ENCODE measurements at regions not wholly inside any gene's neighbourhood (a gene's known extent, or its start where the extent isn't known, plus 50 kb on each side); places are given as distances from the start of the nearest gene placed in this dataset.

GRCh38 chr10:65340340-65340739 lies 1585.5 kb upstream of the LRRTM3 start:
- DNase-seq (ENCODE audit: low read depth): no peak
- TF ChIP-seq, protein P1, sequence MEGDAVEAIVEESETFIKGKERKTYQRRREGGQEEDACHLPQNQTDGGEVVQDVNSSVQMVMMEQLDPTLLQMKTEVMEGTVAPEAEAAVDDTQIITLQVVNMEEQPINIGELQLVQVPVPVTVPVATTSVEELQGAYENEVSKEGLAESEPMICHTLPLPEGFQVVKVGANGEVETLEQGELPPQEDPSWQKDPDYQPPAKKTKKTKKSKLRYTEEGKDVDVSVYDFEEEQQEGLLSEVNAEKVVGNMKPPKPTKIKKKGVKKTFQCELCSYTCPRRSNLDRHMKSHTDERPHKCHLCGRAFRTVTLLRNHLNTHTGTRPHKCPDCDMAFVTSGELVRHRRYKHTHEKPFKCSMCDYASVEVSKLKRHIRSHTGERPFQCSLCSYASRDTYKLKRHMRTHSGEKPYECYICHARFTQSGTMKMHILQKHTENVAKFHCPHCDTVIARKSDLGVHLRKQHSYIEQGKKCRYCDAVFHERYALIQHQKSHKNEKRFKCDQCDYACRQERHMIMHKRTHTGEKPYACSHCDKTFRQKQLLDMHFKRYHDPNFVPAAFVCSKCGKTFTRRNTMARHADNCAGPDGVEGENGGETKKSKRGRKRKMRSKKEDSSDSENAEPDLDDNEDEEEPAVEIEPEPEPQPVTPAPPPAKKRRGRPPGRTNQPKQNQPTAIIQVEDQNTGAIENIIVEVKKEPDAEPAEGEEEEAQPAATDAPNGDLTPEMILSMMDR (IDR thresholded peaks at IDR 0.05; ENCODE audit: insufficient read depth, low read length, poor library complexity, severe bottlenecking): no peak
- no peaks in the 10 kb centered on the region for H3K27me3 ChIP-seq (ENCODE audit: control insufficient read depth, insufficient read depth, low read length)

DNA sequence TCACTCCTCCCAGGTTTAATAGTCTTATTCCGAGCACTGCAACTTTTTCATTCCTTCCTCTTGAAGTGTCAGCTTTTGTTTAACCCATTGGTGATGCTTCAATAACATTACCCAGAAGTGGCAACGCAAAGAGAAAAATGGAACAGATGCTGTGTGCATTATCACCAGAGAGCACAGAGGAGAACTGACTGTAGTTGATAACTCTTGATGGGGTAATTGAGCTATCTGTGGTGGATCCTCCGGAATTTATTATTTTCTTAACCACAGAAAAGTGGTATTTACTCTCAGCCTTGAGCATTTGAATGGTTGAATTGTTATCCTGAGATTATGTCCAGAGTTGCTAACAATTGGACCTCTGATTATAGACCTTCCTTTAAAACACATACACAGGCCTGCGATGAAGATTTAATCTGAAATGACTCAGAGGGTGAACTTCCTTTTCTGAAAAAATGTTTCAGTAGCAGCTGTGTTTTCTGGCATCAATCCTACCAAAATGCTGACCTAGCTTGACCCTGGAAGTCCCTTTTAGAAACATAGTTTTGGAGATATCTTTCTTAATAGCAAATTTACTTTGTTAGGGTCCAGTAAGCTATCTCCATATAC lies 1584.4 kb upstream of the LRRTM3 start:
- H3K27me3 ChIP-seq (ENCODE audit: control insufficient read depth, insufficient read depth, low read length): no peaks in the 10 kb centered on the region
- no peaks in the 10 kb centered on the region for H3K36me3 ChIP-seq (ENCODE audit: control insufficient read depth, insufficient read depth, low read length)
- TF ChIP-seq, protein P1 (IDR thresholded peaks at IDR 0.05; ENCODE audit: insufficient read depth, low read length, poor library complexity, severe bottlenecking): no peak
- DNase-seq (ENCODE audit: low read depth): peak; percentile 19
- H3K4me3 ChIP-seq (ENCODE audit: low read depth, low read length): no peak overlapping the region

More at GRCh38 chr10:65340340-65340739, 1585.5 kb upstream of the LRRTM3 start:
- H3K4me3 ChIP-seq (ENCODE audit: low read depth, low read length): no peak overlapping the region
- no peaks in the 10 kb centered on the region for H3K36me3 ChIP-seq (ENCODE audit: control insufficient read depth, insufficient read depth, low read length)

- Histone ChIP-seq H3K36me3 (ENCODE audit: control insufficient read depth, insufficient read depth, low read length) (no peaks in the 10 kb centered on the region), H3K27me3 (ENCODE audit: control insufficient read depth, insufficient read depth, low read length) (no peaks in the 10 kb centered on the region), H3K4me3 (ENCODE audit: low read depth, low read length) (no peak overlapping the region)
- TF ChIP-seq, protein P1 (IDR thresholded peaks at IDR 0.05; ENCODE audit: insufficient read depth, low read length, poor library complexity, severe bottlenecking): no peak
- no peak for DNase-seq (ENCODE audit: low read depth)
Measured at GRCh38 chr10:65342245-65342644, 1583.6 kb upstream of the LRRTM3 start.

DNA sequence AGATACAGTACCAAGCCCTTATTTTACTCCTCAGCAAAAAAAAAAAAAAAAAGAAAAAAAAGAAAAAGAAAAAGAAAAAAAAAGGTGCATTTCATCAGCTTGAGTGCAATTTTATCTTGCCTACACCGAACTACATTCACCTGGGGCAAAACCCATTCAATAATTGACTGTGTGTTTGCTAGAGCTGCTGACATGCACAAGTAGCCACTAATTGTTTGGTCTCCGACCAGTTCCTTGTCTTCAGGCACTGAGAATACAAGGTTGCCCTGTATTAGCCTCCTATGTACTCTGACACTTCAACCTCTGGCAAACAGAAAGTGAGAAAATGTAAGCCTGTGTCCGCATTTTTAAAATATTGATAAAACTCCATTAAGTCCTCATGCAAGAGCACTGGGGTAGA lies 1579.4 kb upstream of the LRRTM3 start:
- Histone ChIP-seq H3K36me3 (ENCODE audit: control insufficient read depth, insufficient read depth, low read length) (no peaks in the 10 kb centered on the region), H3K4me3 (ENCODE audit: low read depth, low read length) (no peak overlapping the region), H3K27me3 (ENCODE audit: control insufficient read depth, insufficient read depth, low read length) (no peaks in the 10 kb centered on the region)
- TF ChIP-seq, protein P1 (IDR thresholded peaks at IDR 0.05; ENCODE audit: insufficient read depth, low read length, poor library complexity, severe bottlenecking): no peak
- no peak for DNase-seq (ENCODE audit: low read depth)

- TF ChIP-seq, protein P1 (IDR thresholded peaks at IDR 0.05; ENCODE audit: insufficient read depth, low read length, poor library complexity, severe bottlenecking): no peak
- no peak for DNase-seq (ENCODE audit: low read depth)
- Histone ChIP-seq H3K4me3 (ENCODE audit: low read depth, low read length) (no peak overlapping the region), H3K27me3 (ENCODE audit: control insufficient read depth, insufficient read depth, low read length) (no peaks in the 10 kb centered on the region), H3K36me3 (ENCODE audit: control insufficient read depth, insufficient read depth, low read length) (no peaks in the 10 kb centered on the region)
Measured at GRCh38 chr10:65348637-65349036, 1577.2 kb upstream of the LRRTM3 start.

DNA sequence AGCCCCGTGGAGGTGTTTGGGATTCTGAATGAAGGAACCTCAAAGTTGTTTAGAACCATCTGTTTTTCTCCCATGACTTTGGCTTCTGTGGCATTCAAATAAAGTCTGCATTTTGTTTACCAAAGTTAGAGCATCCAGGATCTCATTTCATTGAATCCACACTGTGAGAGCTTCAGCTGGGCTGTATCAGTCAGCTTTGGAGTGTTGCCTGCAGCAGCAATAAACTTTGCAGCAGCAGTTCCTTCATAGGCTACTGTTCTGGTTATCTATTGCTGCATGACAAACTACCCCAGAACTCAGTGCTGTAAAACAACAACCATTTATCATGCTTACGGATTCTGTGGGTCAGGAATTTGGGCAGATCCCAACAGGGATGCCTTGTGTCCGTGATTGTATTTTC lies 1575.2 kb upstream of the LRRTM3 start:
- no peak overlapping the region for H3K4me3 ChIP-seq (ENCODE audit: low read depth, low read length)
- H3K36me3 ChIP-seq (ENCODE audit: control insufficient read depth, insufficient read depth, low read length): no peaks in the 10 kb centered on the region
- DNase-seq (ENCODE audit: low read depth): no peak
- TF ChIP-seq, protein P1 (IDR thresholded peaks at IDR 0.05; ENCODE audit: insufficient read depth, low read length, poor library complexity, severe bottlenecking): no peak
- no peaks in the 10 kb centered on the region for H3K27me3 ChIP-seq (ENCODE audit: control insufficient read depth, insufficient read depth, low read length)

Data from kidney epithelial cell (primary cell).